ENCODE measurements at regions not wholly inside any gene's neighbourhood (a gene's known extent, or its start where the extent isn't known, plus 50 kb on each side); places are given as distances from the start of the nearest gene placed in this dataset.

- TF ChIP-seq CTCF (IDR thresholded peaks at IDR 0.05), result no peak
- no peak for TF ChIP-seq EP300 (IDR thresholded peaks at IDR 0.05)
Observed at GRCh38 chr5:12624776-12625560, 720.7 kb upstream of the CTNND2 start.
